Kidney (tissue), 13 donors: ENCODE measurements at regions not wholly inside any gene's neighbourhood (a gene's known extent, or its start where the extent isn't known, plus 50 kb on each side); places are given as distances from the start of the nearest gene placed in this dataset.

ENCODE experiments used
- DNase-seq, 5 donors: peaks; one replicate each; pipeline ENCODE4 v3.0.0-alpha.2; 2013 to 2020
- FAIRE-seq: peaks from 2 replicates; lab custom pipeline; 2012; peaks lifted over from hg19 to GRCh38; lab: Jason Lieb, UNC
- H3K27ac ChIP-seq, 2 donors: one replicate each; pipeline ENCODE4 v1.7.0; 2013; ENCODE audit warnings: low read depth in 2 of 2, low read length in 2 of 2, inconsistent platforms in 1 of 2
- H3K27me3 ChIP-seq: one replicate; pipeline ENCODE4 v1.7.1; 2013; ENCODE audit warnings: low read length, inconsistent platforms; ENCODE audit not compliant: control insufficient read depth, insufficient read depth
- H3K36me3 ChIP-seq, 3 donors: one replicate each; pipeline versions ENCODE4 v1.7.0 to v1.7.1; 2013; ENCODE audit warnings: low read length in 3 of 3, control low read depth in 1 of 3, inconsistent platforms in 1 of 3; ENCODE audit not compliant: insufficient read depth in 3 of 3, control insufficient read depth in 2 of 3
- H3K4me1 ChIP-seq, 3 donors: one replicate each; pipeline versions ENCODE4 v1.7.0 to v1.7.1; 2013; ENCODE audit warnings: low read length in 3 of 3, inconsistent platforms in 1 of 3, low read depth in 1 of 3; ENCODE audit not compliant: control insufficient read depth in 2 of 3, insufficient read depth in 2 of 3
- H3K4me3 ChIP-seq, 3 donors: one replicate each; pipeline versions ENCODE4 v1.7.0 to v1.8.1; 2013; ENCODE audit warnings: low read length in 3 of 3, control low read depth in 1 of 3, inconsistent platforms in 1 of 3
- H3K9ac ChIP-seq, 3 donors: one replicate each; pipeline versions ENCODE4 v1.7.0 to v1.7.1; 2013; ENCODE audit warnings: low read length in 3 of 3, control low read depth in 1 of 3, inconsistent platforms in 1 of 3
- H3K9me3 ChIP-seq, 3 donors: one replicate each; pipeline versions ENCODE4 v1.7.0 to v1.7.1; 2013; ENCODE audit warnings: low read length in 3 of 3, control low read depth in 1 of 3, inconsistent platforms in 1 of 3; ENCODE audit not compliant: control insufficient read depth in 2 of 3, insufficient read depth in 1 of 3
- CTCF ChIP-seq: IDR thresholded peaks from 3 replicates; pipeline ENCODE4 v1.5.1; 2012; ENCODE audit warnings: mild to moderate bottlenecking, moderate library complexity, borderline replicate concordance; ENCODE audit not compliant: insufficient read depth; ENCODE audit errors: extremely low read depth
- intact Hi-C: fragments of 100-400 bp; cut with DNase I; formaldehyde crosslinking; loops from one replicate; pipeline ENCODE4 v1.11.1; 2022
- donor health status: control.
- donor health status: control.
- donor health status: control.
- donor health status: control.
- donor health status: control.
- donor health status: DM: yes; HTN: yes; CAD: no.
- donor health status: Normal renal cell carcinoma (clear cell type).

DNA sequence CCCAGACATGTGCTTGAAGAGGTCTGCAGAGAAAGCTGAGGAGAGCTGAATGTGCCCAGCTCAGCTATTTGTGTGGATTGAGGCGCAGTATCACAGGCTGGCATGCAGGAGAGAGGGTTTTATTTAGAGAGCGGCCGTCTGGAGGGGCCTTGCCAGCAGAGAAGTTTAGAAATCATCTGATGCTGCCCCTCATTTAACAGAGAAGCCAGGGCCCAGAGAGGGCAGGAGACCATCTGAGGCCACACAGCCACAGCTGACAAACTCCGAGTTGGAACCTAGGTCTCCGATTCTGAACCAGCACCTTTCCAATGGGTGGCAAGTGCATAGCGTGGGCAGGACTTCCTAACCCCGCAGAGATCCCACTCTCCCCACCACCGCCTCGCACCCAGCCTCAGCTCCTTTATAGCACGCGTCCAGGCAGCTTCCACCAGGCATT, 101.0 kb downstream of the LSM3 start:
- Histone ChIP-seq H3K27me3 (no peaks in the 10 kb centered on the region), H3K36me3 (no peaks in the 10 kb centered on the region), H3K4me3 (no peak overlapping the region), H3K4me1 (no peaks in the 10 kb centered on the region), H3K9me3 (no peaks in the 10 kb centered on the region), H3K9ac (no peak overlapping the region), H3K27ac (no peak overlapping the region)
- FAIRE-seq: no peak
- intact Hi-C loops: no loop called here
- no peak for TF ChIP-seq CTCF
- DNase-seq: no peak

DNA sequence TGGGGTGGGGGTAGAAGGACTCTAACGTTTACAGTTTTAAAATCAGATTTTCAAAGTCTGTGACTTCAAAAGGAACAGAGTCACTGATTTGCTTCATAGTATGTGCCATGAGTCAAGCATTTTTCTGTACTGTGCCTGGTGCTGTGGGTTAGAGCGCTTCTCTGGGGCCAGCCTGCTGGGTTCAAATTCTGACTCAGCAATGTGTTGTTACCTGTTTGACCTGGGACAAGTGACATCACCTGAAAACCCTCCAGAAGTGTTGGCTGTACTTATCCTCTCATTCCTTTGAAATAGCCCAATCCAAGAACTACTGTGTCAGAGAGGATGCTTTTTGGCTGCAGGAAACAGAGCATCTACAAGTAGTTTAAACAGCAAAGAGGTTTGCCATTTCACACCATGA, 101.7 kb downstream of the LSM3 start:
- intact Hi-C loops: no loop called here
- Histone ChIP-seq H3K9me3 (no peaks in the 10 kb centered on the region), H3K4me3 (no peak overlapping the region), H3K4me1 (no peaks in the 10 kb centered on the region), H3K27ac (no peak overlapping the region), H3K9ac (no peak overlapping the region), H3K36me3 (no peaks in the 10 kb centered on the region), H3K27me3 (no peaks in the 10 kb centered on the region)
- no peak for TF ChIP-seq CTCF
- no peak for FAIRE-seq
- no peak for DNase-seq

- H3K36me3 ChIP-seq: no peaks in the 10 kb centered on the region
- H3K4me3 ChIP-seq: no peak overlapping the region
- intact Hi-C loops: no loop called here
- FAIRE-seq (no peak), DNase-seq (no peak)
- H3K27ac ChIP-seq: no peak overlapping the region
- H3K9ac ChIP-seq: no peak overlapping the region
- H3K9me3 ChIP-seq: no peaks in the 10 kb centered on the region
- no peaks in the 10 kb centered on the region for H3K27me3 ChIP-seq
- no peaks in the 10 kb centered on the region for H3K4me1 ChIP-seq
- TF ChIP-seq CTCF: no peak
Observed at GRCh38 chr3:14281053-14281452, 102.4 kb downstream of the LSM3 start.

DNA sequence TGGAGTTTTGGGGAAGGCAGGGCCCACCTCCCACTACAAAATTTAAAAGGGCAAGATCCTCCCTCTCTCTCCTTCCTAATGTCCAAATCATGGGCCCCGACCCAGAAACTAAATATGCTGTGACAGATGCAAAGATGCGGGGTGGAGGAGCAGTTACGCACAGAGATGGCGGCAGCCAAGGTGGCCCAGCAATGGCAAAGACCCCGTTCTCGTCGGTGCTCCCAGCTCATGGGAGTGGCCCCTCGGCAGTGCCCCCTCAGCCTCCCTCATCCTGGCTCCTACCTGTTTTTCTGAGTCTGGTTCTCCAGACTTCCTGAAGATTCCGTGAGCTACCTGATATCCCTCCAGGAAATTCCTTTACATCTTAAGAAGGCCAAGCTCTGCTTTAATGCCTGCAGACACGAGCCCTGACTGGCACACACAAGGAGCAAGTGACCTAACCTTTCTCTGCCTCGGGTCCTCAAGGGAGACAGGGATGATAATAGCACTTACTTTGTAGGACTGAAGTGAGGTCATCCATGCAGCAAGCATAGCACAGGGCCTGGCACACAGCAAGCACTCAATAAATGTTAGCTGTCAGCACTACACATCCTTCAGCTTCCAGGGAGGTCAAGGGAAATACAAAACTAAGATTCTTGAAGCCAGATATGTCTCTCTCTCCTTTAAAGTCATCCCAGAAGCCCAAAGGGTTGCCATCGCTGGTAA, 103.5 kb downstream of the LSM3 start:
- H3K9ac ChIP-seq: no peak overlapping the region
- no peak for TF ChIP-seq CTCF
- H3K9me3 ChIP-seq: no peaks in the 10 kb centered on the region
- intact Hi-C loops: no loop called here
- no peaks in the 10 kb centered on the region for H3K36me3 ChIP-seq
- H3K4me1 ChIP-seq: no peaks in the 10 kb centered on the region
- H3K4me3 ChIP-seq: no peak overlapping the region
- FAIRE-seq (no peak), DNase-seq (no peak)
- H3K27me3 ChIP-seq: no peaks in the 10 kb centered on the region
- no peak overlapping the region for H3K27ac ChIP-seq
